Vagina (tissue), 2 donors: ENCODE measurements at regions not wholly inside any gene's neighbourhood (a gene's known extent, or its start where the extent isn't known, plus 50 kb on each side); places are given as distances from the start of the nearest gene placed in this dataset.

Experiments used
- DNase-seq, 2 donors: peaks; one replicate each; pipeline ENCODE4 v3.0.0-alpha.2; 2017; ENCODE audit errors: extremely low spot score in 2 of 2
- H3K27ac ChIP-seq: fragments of 200-600 bp; sonication (generic); one replicate; pipeline ENCODE4 v1.5.1; 2019
- H3K27me3 ChIP-seq: fragments of 200-600 bp; sonication (generic); one replicate; pipeline ENCODE4 v1.5.1; 2019
- H3K36me3 ChIP-seq, 2 donors: fragments of 200-600 bp; sonication (generic); one replicate each; pipeline ENCODE4 v1.5.1; 2017 to 2019
- H3K4me1 ChIP-seq: fragments of 200-600 bp; sonication (generic); one replicate; pipeline ENCODE4 v1.5.1; 2019
- H3K4me3 ChIP-seq, 2 donors: fragments of 200-600 bp; sonication (generic); 1 replicate in 1 of 2; 2 replicates in 1 of 2; pipeline ENCODE4 v1.5.1; 2016 to 2019
- H3K9me3 ChIP-seq: fragments of 200-600 bp; sonication (generic); one replicate; pipeline ENCODE4 v1.5.1; 2019
- CTCF ChIP-seq, 3 experiments: fragments of 450-650 bp in 2 of 3; fragments of 200-600 bp in 1 of 3; sonication (generic) in 1 of 3; IDR thresholded peaks; one replicate each; pipeline ENCODE4 v1.5.1; 2017 to 2019; ENCODE audit warnings: antibody characterized with exemption in 3 of 3, mild to moderate bottlenecking in 2 of 3, moderate library complexity in 2 of 3
- POLR2A ChIP-seq, 2 donors: fragments of 450-650 bp; IDR thresholded peaks; one replicate each; pipeline ENCODE4 v1.6.1; 2017; ENCODE audit warnings: antibody characterized with exemption in 2 of 2, mild to moderate bottlenecking in 2 of 2, moderate library complexity in 2 of 2
- POLR2AphosphoS5 ChIP-seq, 2 donors: sonication (generic); formaldehyde crosslinking; IDR thresholded peaks; one replicate each; pipeline ENCODE4 v1.9.0; 2017; ENCODE audit warnings: antibody characterized with exemption in 2 of 2, mild to moderate bottlenecking in 2 of 2, low read depth in 1 of 2; ENCODE audit not compliant: insufficient read depth in 1 of 2
- intact Hi-C: fragments of 100-400 bp; cut with DNase I; formaldehyde crosslinking; loops from one replicate; pipeline ENCODE4 v1.15.1; 2023

GRCh38 chr2:5474716-5475115 lies 217.5 kb upstream of the SOX11 start:
- Histone ChIP-seq H3K4me1 (no peaks in the 10 kb centered on the region), H3K9me3 (no peaks in the 10 kb centered on the region), H3K36me3 (no peaks in the 10 kb centered on the region), H3K27ac (no peak overlapping the region), H3K4me3 (no peak overlapping the region), H3K27me3 (no peaks in the 10 kb centered on the region)
- intact Hi-C loops = no loop called here
- DNase-seq = no peak
- TF ChIP-seq POLR2AphosphoS5 (IDR thresholded peaks at IDR 0.05; ENCODE audit: insufficient read depth in 1 of 2, low read depth in 1 of 2) (no peak), POLR2A (IDR thresholded peaks at IDR 0.05) (no peak), CTCF (IDR thresholded peaks at IDR 0.05) (no peak)

- intact Hi-C loops = no loop called here
- Histone ChIP-seq H3K4me1 (no peaks in the 10 kb centered on the region), H3K27me3 (no peaks in the 10 kb centered on the region), H3K27ac (no peak overlapping the region), H3K9me3 (no peaks in the 10 kb centered on the region), H3K4me3 (no peak overlapping the region), H3K36me3 (no peaks in the 10 kb centered on the region)
- no peak for DNase-seq
- no peak for TF ChIP-seq POLR2A (IDR thresholded peaks at IDR 0.05)
Observed at GRCh38 chr2:5479265-5479928, 212.8 kb upstream of the SOX11 start.

- Histone ChIP-seq H3K27ac (no peak overlapping the region), H3K4me1 (no peaks in the 10 kb centered on the region), H3K27me3 (no peaks in the 10 kb centered on the region), H3K4me3 (no peak overlapping the region), H3K36me3 (no peaks in the 10 kb centered on the region), H3K9me3 (no peaks in the 10 kb centered on the region)
- intact Hi-C loops = no loop called here
- no peak for TF ChIP-seq POLR2AphosphoS5 (IDR thresholded peaks at IDR 0.05; ENCODE audit: insufficient read depth in 1 of 2, low read depth in 1 of 2)
- TF ChIP-seq CTCF (IDR thresholded peaks at IDR 0.05) = no peak
- TF ChIP-seq POLR2A (IDR thresholded peaks at IDR 0.05) = no peak
- no peak for DNase-seq
Observed at GRCh38 chr2:5482929-5483331, 209.3 kb upstream of the SOX11 start.

- H3K36me3 ChIP-seq = no peaks in the 10 kb centered on the region
- no peaks in the 10 kb centered on the region for H3K4me1 ChIP-seq
- intact Hi-C loops = no loop called here
- no peaks in the 10 kb centered on the region for H3K27me3 ChIP-seq
- no peak overlapping the region for H3K4me3 ChIP-seq
- DNase-seq = no peak
- H3K9me3 ChIP-seq = no peaks in the 10 kb centered on the region
- TF ChIP-seq POLR2AphosphoS5 (IDR thresholded peaks at IDR 0.05; ENCODE audit: insufficient read depth in 1 of 2, low read depth in 1 of 2) = no peak
- no peak for TF ChIP-seq POLR2A (IDR thresholded peaks at IDR 0.05)
- no peak for TF ChIP-seq CTCF (IDR thresholded peaks at IDR 0.05)
- H3K27ac ChIP-seq = no peak overlapping the region
Observed at GRCh38 chr2:5484868-5485267, 207.3 kb upstream of the SOX11 start.

- Histone ChIP-seq H3K4me3 (no peak overlapping the region), H3K27ac (no peak overlapping the region), H3K4me1 (no peaks in the 10 kb centered on the region), H3K9me3 (no peaks in the 10 kb centered on the region), H3K36me3 (no peaks in the 10 kb centered on the region), H3K27me3 (no peaks in the 10 kb centered on the region)
- DNase-seq = no peak
- TF ChIP-seq POLR2AphosphoS5 (IDR thresholded peaks at IDR 0.05; ENCODE audit: insufficient read depth in 1 of 2, low read depth in 1 of 2) (no peak), POLR2A (IDR thresholded peaks at IDR 0.05) (no peak)
- intact Hi-C loops = no loop called here
Observed at GRCh38 chr2:5491523-5491922, 200.7 kb upstream of the SOX11 start.

- no peak for DNase-seq
- Histone ChIP-seq H3K27me3 (no peaks in the 10 kb centered on the region), H3K4me3 (no peak overlapping the region), H3K27ac (no peak overlapping the region), H3K4me1 (no peaks in the 10 kb centered on the region), H3K36me3 (no peaks in the 10 kb centered on the region), H3K9me3 (no peaks in the 10 kb centered on the region)
- intact Hi-C loops = no loop called here
- no peak for TF ChIP-seq CTCF (IDR thresholded peaks at IDR 0.05)
- no peak for TF ChIP-seq POLR2AphosphoS5 (IDR thresholded peaks at IDR 0.05; ENCODE audit: insufficient read depth in 1 of 2, low read depth in 1 of 2)
- no peak for TF ChIP-seq POLR2A (IDR thresholded peaks at IDR 0.05)
Observed at GRCh38 chr2:5493256-5493655, 198.9 kb upstream of the SOX11 start.
